Fibroblast of the conjunctiva (primary cell): ENCODE measurements at regions not wholly inside any gene's neighbourhood (a gene's known extent, or its start where the extent isn't known, plus 50 kb on each side); places are given as distances from the start of the nearest gene placed in this dataset.
"Not testable (repeated sequence)": the region's sequence is repeated elsewhere in the genome, so short reads cannot be mapped to it uniquely, and the experiment has no call there.

Experiments used
- DNase-seq: peaks from one replicate; pipeline ENCODE4 v3.0.0-alpha.2; 2010; ENCODE audit warnings: low read depth

GRCh38 chr10:23755556-23755955, 316.7 kb downstream of the OTUD1 start:
- no peak for DNase-seq

GRCh38 chr10:23768281-23768680, 329.4 kb downstream of the OTUD1 start:
- no peak for DNase-seq

GRCh38 chr10:23777153-23777552, 338.3 kb downstream of the OTUD1 start:
- no peak for DNase-seq

- no peak for DNase-seq
Measured at GRCh38 chr10:23779301-23779700, 340.4 kb downstream of the OTUD1 start.

GRCh38 chr10:23780331-23780730, 341.5 kb downstream of the OTUD1 start:
- DNase-seq = no peak

GRCh38 chr10:23786594-23786993, 347.7 kb downstream of the OTUD1 start:
- DNase-seq = no peak

GRCh38 chr10:23793577-23793976, 354.7 kb downstream of the OTUD1 start:
- DNase-seq = no peak

GRCh38 chr10:23797452-23797851, 358.6 kb downstream of the OTUD1 start:
- DNase-seq = not testable (repeated sequence)

- DNase-seq = no peak
Measured at GRCh38 chr10:23804125-23804524, 365.2 kb downstream of the OTUD1 start.

- DNase-seq = no peak
Measured at GRCh38 chr10:23813687-23814086, 374.8 kb downstream of the OTUD1 start.

- DNase-seq = no peak
Measured at GRCh38 chr10:23818484-23818883, 379.6 kb downstream of the OTUD1 start.

- no peak for DNase-seq
Measured at GRCh38 chr10:23820792-23821191, 381.9 kb downstream of the OTUD1 start.

GRCh38 chr10:23824822-23825221, 384.1 kb upstream of the KIAA1217 start:
- no peak for DNase-seq

- no peak for DNase-seq
Measured at GRCh38 chr10:23826421-23826820, 382.5 kb upstream of the KIAA1217 start.

GRCh38 chr10:23829556-23829955, 379.4 kb upstream of the KIAA1217 start:
- DNase-seq = no peak

- no peak for DNase-seq
Measured at GRCh38 chr10:23834091-23834490, 374.8 kb upstream of the KIAA1217 start.

- DNase-seq = no peak
Measured at GRCh38 chr10:23850631-23851030, 358.3 kb upstream of the KIAA1217 start.

- DNase-seq = no peak
Measured at GRCh38 chr10:23859598-23859997, 349.3 kb upstream of the KIAA1217 start.

GRCh38 chr10:23864631-23865147, 344.2 kb upstream of the KIAA1217 start:
- DNase-seq = no peak

- DNase-seq = not testable (repeated sequence)
Measured at GRCh38 chr10:23866985-23867384, 342.0 kb upstream of the KIAA1217 start.

GRCh38 chr10:23868121-23868520, 340.8 kb upstream of the KIAA1217 start:
- DNase-seq = no peak

GRCh38 chr10:23869548-23869947, 339.4 kb upstream of the KIAA1217 start:
- no peak for DNase-seq

- no peak for DNase-seq
Measured at GRCh38 chr10:23869996-23870395, 338.9 kb upstream of the KIAA1217 start.

- DNase-seq = no peak
Measured at GRCh38 chr10:23870651-23871610, 338.0 kb upstream of the KIAA1217 start.
